PC-9 (cell line): ENCODE measurements at regions not wholly inside any gene's neighbourhood (a gene's known extent, or its start where the extent isn't known, plus 50 kb on each side); places are given as distances from the start of the nearest gene placed in this dataset.

Source experiments
- BruUV-seq: library from RNA; stranded (reverse); fragments of 400-500 nt; replicated peaks from 2 replicates; lab custom pipeline; 2021; lab: Mats Ljungman, UMichigan
- CTCF ChIA-PET: fragments of 300-600 bp; sonication (Branson Sonifier 250); formaldehyde crosslinking; loops from one replicate; lab custom pipeline; 2022; ENCODE audit warnings: antibody characterized with exemption; lab: Charles Lee
- POLR2A ChIA-PET: fragments of 300-600 bp; sonication (Branson Sonifier 250); formaldehyde crosslinking; loops from one replicate; lab custom pipeline; 2022; ENCODE audit warnings: antibody characterized with exemption; ENCODE audit not compliant: unreplicated experiment; lab: Charles Lee
- DNase-seq, 2 experiments: peaks; one replicate each; pipeline versions ENCODE4 v3.0.0 to v3.0.0-alpha.2; 2015 to 2022; ENCODE audit warnings: mixed read lengths in 1 of 2
- H2AFZ ChIP-seq: fragments of 200-600 bp; sonication (generic); 2 replicates; pipeline ENCODE4 v1.8.1; 2017; ENCODE audit warnings: antibody characterized with exemption
- H3F3A ChIP-seq: fragments of 200-600 bp; sonication (generic); 2 replicates; pipeline ENCODE4 v1.8.1; 2017; ENCODE audit warnings: antibody characterized with exemption, mild to moderate bottlenecking, low read depth; ENCODE audit not compliant: insufficient read depth
- H3K27ac ChIP-seq: fragments of 200-600 bp; sonication (generic); 2 replicates; pipeline ENCODE4 v1.6.1; 2016; ENCODE audit warnings: mixed run types
- H3K27me3 ChIP-seq: fragments of 200-600 bp; sonication (generic); 2 replicates; pipeline ENCODE4 v1.6.1; 2016; ENCODE audit warnings: low read depth, mixed run types; ENCODE audit not compliant: insufficient read depth
- H3K36me3 ChIP-seq: fragments of 200-600 bp; sonication (generic); 2 replicates; pipeline ENCODE4 v1.6.1; 2016; ENCODE audit warnings: low read depth, mixed run types
- H3K4me1 ChIP-seq: fragments of 200-600 bp; sonication (generic); replicated peaks from 2 replicates; pipeline ENCODE4 v1.6.1; 2016; ENCODE audit warnings: mixed run types; ENCODE audit not compliant: insufficient read depth
- H3K4me2 ChIP-seq: fragments of 200-600 bp; sonication (generic); 2 replicates; pipeline ENCODE4 v1.6.1; 2017; ENCODE audit warnings: mixed run types
- H3K4me3 ChIP-seq: fragments of 200-600 bp; sonication (generic); 2 replicates; pipeline ENCODE4 v1.6.1; 2016; ENCODE audit warnings: mixed run types
- H3K79me2 ChIP-seq: fragments of 200-600 bp; sonication (generic); 2 replicates; pipeline ENCODE4 v1.6.1; 2017; ENCODE audit warnings: low read depth, mixed run types
- H3K9me2 ChIP-seq: fragments of 200-600 bp; sonication (generic); 2 replicates; pipeline ENCODE4 v1.8.1; 2017; ENCODE audit warnings: mild to moderate bottlenecking; ENCODE audit not compliant: insufficient read depth
- H3K9me3 ChIP-seq: fragments of 200-600 bp; sonication (generic); 2 replicates; pipeline ENCODE4 v1.8.1; 2016; ENCODE audit warnings: low read depth; ENCODE audit not compliant: insufficient read depth
- H4K20me1 ChIP-seq: fragments of 200-600 bp; sonication (generic); 2 replicates; pipeline ENCODE4 v1.8.1; 2017; ENCODE audit not compliant: insufficient read depth
- EZH2 ChIP-seq: fragments of 200-600 bp; sonication (generic); IDR thresholded peaks from 2 replicates; pipeline ENCODE4 v1.8.0; 2017; ENCODE audit warnings: antibody characterized with exemption, low read depth
- intact Hi-C: fragments of 100-400 bp; cut with micrococcal nuclease; formaldehyde crosslinking; loops from one replicate; pipeline ENCODE4 v1.10.0; 2022; ENCODE audit not compliant: unreplicated experiment
- TF ChIP-seq, protein P1 (sequence below): fragments of 200-600 bp; sonication (generic); conservative IDR thresholded peaks from 2 replicates; pipeline ENCODE4 v1.6.1; 2017; ENCODE audit warnings: mixed run types, antibody characterized with exemption, mild to moderate bottlenecking, moderate library complexity

DNA sequence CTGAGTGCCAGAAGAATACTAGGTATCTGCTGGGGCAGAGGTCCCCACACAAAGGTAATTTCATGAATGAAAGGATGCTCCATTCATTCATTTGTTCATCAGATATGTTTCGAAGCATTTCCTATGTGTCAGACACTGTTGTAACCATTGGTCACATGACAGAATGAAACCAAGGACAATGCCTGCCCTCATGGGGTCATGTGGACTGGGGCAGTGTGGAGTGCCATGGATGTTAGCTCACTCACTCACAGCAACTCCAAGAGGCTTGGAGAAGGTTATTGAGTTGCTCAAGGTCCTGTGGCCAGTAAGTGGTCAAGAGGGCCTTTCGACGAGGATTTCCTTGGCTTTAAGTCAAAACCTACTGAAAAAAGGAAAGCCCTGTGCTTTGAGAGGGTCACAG is 223.5 kb downstream of the ARHGAP12 start:
- ChIA-PET CTCF (no interaction called here), POLR2A (no interaction called here)
- Histone ChIP-seq H3F3A (no peaks in the 10 kb centered on the region), H3K4me1 (no peaks in the 10 kb centered on the region), H3K4me2 (no peak overlapping the region), H4K20me1 (no peaks in the 10 kb centered on the region), H3K9me2 (no peaks in the 10 kb centered on the region), H3K27me3 (no peaks in the 10 kb centered on the region), H3K9me3 (no peaks in the 10 kb centered on the region), H3K27ac (no peak overlapping the region), H2AFZ (no peak overlapping the region), H3K4me3 (no peak overlapping the region), H3K36me3 (no peaks in the 10 kb centered on the region), H3K79me2 (no peaks in the 10 kb centered on the region)
- DNase-seq = no peak
- intact Hi-C loops = no loop called here
- TF ChIP-seq, protein P1, sequence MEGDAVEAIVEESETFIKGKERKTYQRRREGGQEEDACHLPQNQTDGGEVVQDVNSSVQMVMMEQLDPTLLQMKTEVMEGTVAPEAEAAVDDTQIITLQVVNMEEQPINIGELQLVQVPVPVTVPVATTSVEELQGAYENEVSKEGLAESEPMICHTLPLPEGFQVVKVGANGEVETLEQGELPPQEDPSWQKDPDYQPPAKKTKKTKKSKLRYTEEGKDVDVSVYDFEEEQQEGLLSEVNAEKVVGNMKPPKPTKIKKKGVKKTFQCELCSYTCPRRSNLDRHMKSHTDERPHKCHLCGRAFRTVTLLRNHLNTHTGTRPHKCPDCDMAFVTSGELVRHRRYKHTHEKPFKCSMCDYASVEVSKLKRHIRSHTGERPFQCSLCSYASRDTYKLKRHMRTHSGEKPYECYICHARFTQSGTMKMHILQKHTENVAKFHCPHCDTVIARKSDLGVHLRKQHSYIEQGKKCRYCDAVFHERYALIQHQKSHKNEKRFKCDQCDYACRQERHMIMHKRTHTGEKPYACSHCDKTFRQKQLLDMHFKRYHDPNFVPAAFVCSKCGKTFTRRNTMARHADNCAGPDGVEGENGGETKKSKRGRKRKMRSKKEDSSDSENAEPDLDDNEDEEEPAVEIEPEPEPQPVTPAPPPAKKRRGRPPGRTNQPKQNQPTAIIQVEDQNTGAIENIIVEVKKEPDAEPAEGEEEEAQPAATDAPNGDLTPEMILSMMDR = no peak
- TF ChIP-seq EZH2 = no peak
- no TSS peak for BruUV-seq

DNA sequence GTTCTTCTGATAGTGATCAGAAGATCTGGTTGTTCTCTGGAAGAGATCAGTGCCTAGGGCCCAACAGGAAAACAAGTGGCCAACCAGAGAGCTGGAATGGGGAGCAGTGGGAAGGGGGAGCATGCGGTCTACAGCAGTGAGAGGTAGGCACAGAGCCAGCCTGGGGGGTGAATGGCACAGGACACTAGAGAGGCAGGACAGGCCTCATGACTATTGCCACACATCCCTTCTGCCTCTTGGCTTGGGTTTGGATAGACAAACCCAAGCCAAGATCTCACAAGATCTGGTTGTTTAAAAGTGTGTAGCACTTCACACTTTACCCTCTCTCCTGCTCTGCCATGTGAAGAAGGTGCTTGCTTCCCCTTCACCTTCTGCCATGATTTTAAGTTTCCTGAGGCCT is 224.4 kb downstream of the ARHGAP12 start:
- Histone ChIP-seq H3F3A (no peaks in the 10 kb centered on the region), H3K36me3 (no peaks in the 10 kb centered on the region), H4K20me1 (no peaks in the 10 kb centered on the region), H3K79me2 (no peaks in the 10 kb centered on the region), H3K9me2 (no peaks in the 10 kb centered on the region), H3K4me1 (no peaks in the 10 kb centered on the region), H2AFZ (no peak overlapping the region), H3K9me3 (no peaks in the 10 kb centered on the region), H3K4me2 (no peak overlapping the region), H3K4me3 (no peak overlapping the region), H3K27me3 (no peaks in the 10 kb centered on the region), H3K27ac (no peak overlapping the region)
- no peak for TF ChIP-seq EZH2
- TF ChIP-seq, protein P1 = no peak
- ChIA-PET CTCF (no interaction called here), POLR2A (no interaction called here)
- no TSS peak for BruUV-seq
- DNase-seq = no peak
- intact Hi-C loops = no loop called here

DNA sequence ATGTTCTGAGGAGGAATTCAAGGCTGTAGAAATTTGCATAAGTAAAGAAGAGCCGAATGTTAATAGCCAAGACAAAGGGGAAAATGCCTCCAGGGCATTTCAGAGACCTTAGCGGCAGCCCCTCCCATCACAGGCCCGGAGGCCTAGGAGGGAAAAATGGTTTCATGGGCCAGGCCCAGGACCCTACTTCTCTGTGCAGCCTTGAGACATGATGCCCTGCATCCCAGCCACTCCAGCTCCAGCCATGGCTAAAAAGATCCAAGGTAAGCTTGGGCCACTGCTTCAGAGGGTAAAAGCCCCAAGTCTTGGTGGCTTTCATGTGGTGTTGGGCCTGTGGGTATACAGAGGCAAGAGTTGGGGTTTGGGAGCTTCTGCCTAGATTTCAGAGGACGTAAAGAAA is 225.7 kb downstream of the ARHGAP12 start:
- Histone ChIP-seq H3K27ac (no peak overlapping the region), H4K20me1 (no peaks in the 10 kb centered on the region), H3K36me3 (no peaks in the 10 kb centered on the region), H3K4me2 (no peak overlapping the region), H3K4me1 (no peaks in the 10 kb centered on the region), H3K9me2 (no peaks in the 10 kb centered on the region), H2AFZ (no peak overlapping the region), H3K4me3 (no peak overlapping the region), H3F3A (no peaks in the 10 kb centered on the region), H3K79me2 (no peaks in the 10 kb centered on the region), H3K27me3 (no peaks in the 10 kb centered on the region), H3K9me3 (no peaks in the 10 kb centered on the region)
- ChIA-PET POLR2A (no interaction called here), CTCF (no interaction called here)
- intact Hi-C loops = no loop called here
- DNase-seq = no peak
- TF ChIP-seq, protein P1 = no peak
- no peak for TF ChIP-seq EZH2
- no TSS peak for BruUV-seq
